K562 (cell line): ENCODE measurements at regions not wholly inside any gene's neighbourhood (a gene's known extent, or its start where the extent isn't known, plus 50 kb on each side); places are given as distances from the start of the nearest gene placed in this dataset.

Experiments used
- ARID1B ChIP-seq: fragments of 450-650 bp; IDR thresholded peaks from 2 replicates; pipeline ENCODE4 v1.6.1; 2016; ENCODE audit warnings: antibody characterized with exemption, mild to moderate bottlenecking, inconsistent platforms
- BRF1 ChIP-seq: IDR thresholded peaks from 3 replicates; pipeline ENCODE4 v1.6.1; 2011; ENCODE audit warnings: borderline replicate concordance, mild to moderate bottlenecking; ENCODE audit not compliant: insufficient read length; ENCODE audit errors: extremely low read depth
- DPF2 ChIP-seq: fragments of 450-650 bp; IDR thresholded peaks from 2 replicates; pipeline ENCODE4 v1.6.1; 2016
- MYBL2 ChIP-seq, 2 experiments: fragments of 450-650 bp in 1 of 2; sonication (generic) in 1 of 2; formaldehyde crosslinking in 1 of 2; IDR thresholded peaks; 2 replicates each; pipeline versions ENCODE4 v1.6.1 to v1.8.1; 2017 to 2022; ENCODE audit warnings: borderline replicate concordance in 1 of 2, inconsistent platforms in 1 of 2, low read depth in 1 of 2, mild to moderate bottlenecking in 1 of 2, missing genetic modification reagents in 1 of 2, moderate library complexity in 1 of 2
- RCOR1 ChIP-seq, 2 experiments: IDR thresholded peaks; 2 replicates each; pipeline ENCODE4 v1.6.1; 2012; ENCODE audit warnings: low read depth in 2 of 2, low read length in 2 of 2, borderline replicate concordance in 1 of 2, improper control_type of control experiment in 1 of 2
- SMARCB1 ChIP-seq: IDR thresholded peaks from 2 replicates; pipeline ENCODE4 v1.6.1; 2011; ENCODE audit warnings: improper control_type of control experiment, low read depth; ENCODE audit not compliant: insufficient read length
- SMARCE1 ChIP-seq: fragments of 450-650 bp; IDR thresholded peaks from 2 replicates; pipeline ENCODE4 v1.7.1; 2016; ENCODE audit warnings: mild to moderate bottlenecking
- SOX6 ChIP-seq: fragments of 450-650 bp; IDR thresholded peaks from 2 replicates; pipeline ENCODE4 v1.6.1; 2014; ENCODE audit warnings: mild to moderate bottlenecking
- STAT6 ChIP-seq: sonication (generic); formaldehyde crosslinking; IDR thresholded peaks from 2 replicates; pipeline ENCODE4 v1.8.1; 2023; ENCODE audit warnings: mild to moderate bottlenecking, missing genetic modification reagents
- TF ChIP-seq, protein P1 (sequence below): fragments of 250-450 bp; sonication (Bioruptor Pico); IDR thresholded peaks from 2 replicates; pipeline ENCODE4 v1.8.0; 2022; ENCODE audit warnings: moderate library complexity, mild to moderate bottlenecking, inconsistent platforms
- TF ChIP-seq, protein P2 (sequence below): sonication (generic); formaldehyde crosslinking; IDR thresholded peaks from 2 replicates; pipeline ENCODE4 v1.9.0; 2022; ENCODE audit warnings: mild to moderate bottlenecking, missing genetic modification reagents

- TF ChIP-seq STAT6 (CRISPR knock-in tag) = no peak
- TF ChIP-seq BRF1 = no peak
- TF ChIP-seq RCOR1 (IDR thresholded peaks at IDR 0.05; ENCODE audit: borderline replicate concordance in 1 of 2, low read depth in 2 of 2, low read length in 2 of 2) = no peak
- TF ChIP-seq ARID1B = 0 out of 2 replicates have a peak, but pooled peaks have one; percentile 23
- TF ChIP-seq, protein P1, sequence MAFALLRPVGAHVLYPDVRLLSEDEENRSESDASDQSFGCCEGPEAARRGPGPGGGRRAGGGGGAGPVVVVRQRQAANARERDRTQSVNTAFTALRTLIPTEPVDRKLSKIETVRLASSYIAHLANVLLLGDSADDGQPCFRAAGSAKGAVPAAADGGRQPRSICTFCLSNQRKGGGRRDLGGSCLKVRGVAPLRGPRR (CRISPR knock-in tag) = no peak
- TF ChIP-seq, protein P2, sequence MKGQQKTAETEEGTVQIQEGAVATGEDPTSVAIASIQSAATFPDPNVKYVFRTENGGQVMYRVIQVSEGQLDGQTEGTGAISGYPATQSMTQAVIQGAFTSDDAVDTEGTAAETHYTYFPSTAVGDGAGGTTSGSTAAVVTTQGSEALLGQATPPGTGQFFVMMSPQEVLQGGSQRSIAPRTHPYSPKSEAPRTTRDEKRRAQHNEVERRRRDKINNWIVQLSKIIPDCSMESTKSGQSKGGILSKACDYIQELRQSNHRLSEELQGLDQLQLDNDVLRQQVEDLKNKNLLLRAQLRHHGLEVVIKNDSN (CRISPR knock-in tag) = no peak
- TF ChIP-seq DPF2 = peak; percentile 49; the same call in 1 of the 2 replicates
- no peak for TF ChIP-seq SMARCB1
- peak; percentile 49; the same call in 1 of the 2 replicates for TF ChIP-seq SMARCE1
- TF ChIP-seq SOX6 = peak; percentile 38; the same call in 1 of the 2 replicates
- TF ChIP-seq MYBL2 (IDR thresholded peaks at IDR 0.05; ENCODE audit: low read depth) = no peak
- TF ChIP-seq MYBL2 (CRISPR knock-in tag; IDR thresholded peaks at IDR 0.05; ENCODE audit: borderline replicate concordance) = no peak
- TF ChIP-seq, all 486 proteins: peak for 8
These were observed 474.2 kb upstream of the FANCL start (continued) for GRCh38 chr2:58715344-58715743.
